GM12873 (cell line): ENCODE measurements at regions not wholly inside any gene's neighbourhood (a gene's known extent, or its start where the extent isn't known, plus 50 kb on each side); places are given as distances from the start of the nearest gene placed in this dataset.

Source experiments
- CTCF ChIP-seq: IDR thresholded peaks from 2 replicates; pipeline ENCODE4 v1.5.1; 2012; ENCODE audit warnings: low read depth, mild to moderate bottlenecking, moderate library complexity, low read length, control low read depth; ENCODE audit not compliant: insufficient read depth; ENCODE audit errors: missing control alignments

GRCh38 chr2:72036173-72036545, 111.5 kb downstream of the CYP26B1 start:
- TF ChIP-seq CTCF: no peak

GRCh38 chr2:72035518-72036172, 112.0 kb downstream of the CYP26B1 start:
- TF ChIP-seq CTCF: no peak

- TF ChIP-seq CTCF: no peak
Measured at GRCh38 chr2:72034353-72035095, 113.1 kb downstream of the CYP26B1 start.

GRCh38 chr2:72033636-72034035, 114.0 kb downstream of the CYP26B1 start:
- TF ChIP-seq CTCF: no peak

DNA sequence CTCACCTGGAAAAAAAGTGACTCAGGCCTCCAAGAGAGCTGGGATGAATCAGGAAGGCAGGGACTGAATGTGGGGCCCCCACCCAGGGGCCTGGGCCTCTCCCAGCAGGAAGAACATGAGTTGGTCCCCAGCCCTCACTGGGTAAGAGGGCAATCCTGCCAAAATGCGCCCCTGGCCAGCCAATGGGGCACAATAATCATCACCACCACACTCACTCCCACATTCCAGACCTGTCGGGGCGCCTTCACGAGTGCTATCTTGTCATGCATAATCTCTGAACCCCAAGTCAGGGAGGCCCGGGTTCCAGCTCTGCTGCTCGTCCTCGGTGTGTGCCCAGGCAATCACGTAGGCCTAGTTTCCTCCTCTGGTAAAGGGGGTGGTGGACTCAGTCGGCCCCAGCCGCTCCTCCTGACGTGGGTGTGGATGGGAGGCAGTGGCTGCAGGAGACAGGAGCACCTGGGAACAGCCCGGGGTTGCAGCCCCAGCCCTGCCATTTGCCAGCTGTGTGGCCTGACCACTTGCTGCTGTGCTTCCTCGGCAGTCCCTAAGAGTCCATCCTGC, 115.1 kb downstream of the CYP26B1 start:
- no peak for TF ChIP-seq CTCF

- TF ChIP-seq CTCF: no peak
Measured at GRCh38 chr2:72031346-72032110, 116.1 kb downstream of the CYP26B1 start.

DNA sequence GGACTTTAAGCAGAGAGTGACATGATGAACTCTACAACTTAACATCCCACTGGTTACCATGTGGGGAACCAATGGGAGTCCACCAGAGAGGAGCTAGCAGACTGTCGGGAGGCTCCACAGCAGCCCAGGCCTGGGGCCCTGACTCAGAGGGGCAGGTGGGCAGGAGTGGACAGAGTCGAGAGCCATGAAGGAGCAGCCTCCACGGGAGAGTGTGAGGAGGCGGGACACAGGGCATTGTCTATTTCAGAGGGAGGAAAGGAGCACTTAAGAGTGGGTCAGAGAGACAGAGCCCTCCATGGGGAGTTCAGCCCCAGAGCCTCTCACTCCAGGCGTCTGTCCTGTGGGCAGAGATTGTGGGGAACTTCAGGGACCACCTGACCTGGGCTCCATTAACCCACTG, 118.7 kb downstream of the CYP26B1 start:
- no peak for TF ChIP-seq CTCF
